ENCODE measurements at regions not wholly inside any gene's neighbourhood (a gene's known extent, or its start where the extent isn't known, plus 50 kb on each side); places are given as distances from the start of the nearest gene placed in this dataset.

GRCh38 chrX:127177966-127178365 is 358.4 kb downstream of the PRR32 start:
- Histone ChIP-seq H3K4me3 (ENCODE audit: low read depth in 1 of 3, low read length in 3 of 3) (no peak overlapping the region), H3K4me1 (ENCODE audit: control insufficient read depth in 4 of 4, insufficient read depth in 4 of 4, low read length in 3 of 4) (no peaks in the 10 kb centered on the region), H3K27ac (ENCODE audit: low read depth in 1 of 2, low read length in 2 of 2) (no peak overlapping the region), H3K27me3 (ENCODE audit: control insufficient read depth in 4 of 4, insufficient read depth in 4 of 4, low read length in 3 of 4) (no peaks in the 10 kb centered on the region), H3K36me3 (ENCODE audit: control insufficient read depth in 4 of 4, insufficient read depth in 3 of 4, low read depth in 1 of 4, low read length in 3 of 4) (no peaks in the 10 kb centered on the region), H3K9ac (ENCODE audit: low read depth in 1 of 2, low read length in 2 of 2) (no peak overlapping the region), H3K9me3 (ENCODE audit: control insufficient read depth in 4 of 4, low read length in 3 of 4) (no peaks in the 10 kb centered on the region)
- TF ChIP-seq HNF4A (conservative IDR thresholded peaks at IDR 0.05) (no peak), RXRA (IDR thresholded peaks at IDR 0.05) (no peak), GABPA (IDR thresholded peaks at IDR 0.05 in 1 of 2, conservative IDR thresholded peaks at IDR 0.05 in 1 of 2) (no peak), FOXA1 (IDR thresholded peaks at IDR 0.05) (no peak), HNF4G (IDR thresholded peaks at IDR 0.05) (no peak), RAD21 (IDR thresholded peaks at IDR 0.05) (no peak), MAX (IDR thresholded peaks at IDR 0.05) (no peak), TAF1 (conservative IDR thresholded peaks at IDR 0.05) (no peak), JUND (IDR thresholded peaks at IDR 0.05) (no peak), NR2F2 (IDR thresholded peaks at IDR 0.05) (no peak), FOXA2 (IDR thresholded peaks at IDR 0.05) (no peak), EGR1 (IDR thresholded peaks at IDR 0.05; ENCODE audit: low read depth in 2 of 2) (no peak), ATF3 (IDR thresholded peaks at IDR 0.05) (no peak), SP1 (IDR thresholded peaks at IDR 0.05) (no peak), YY1 (IDR thresholded peaks at IDR 0.05) (no peak)
- TF ChIP-seq, protein P1, sequence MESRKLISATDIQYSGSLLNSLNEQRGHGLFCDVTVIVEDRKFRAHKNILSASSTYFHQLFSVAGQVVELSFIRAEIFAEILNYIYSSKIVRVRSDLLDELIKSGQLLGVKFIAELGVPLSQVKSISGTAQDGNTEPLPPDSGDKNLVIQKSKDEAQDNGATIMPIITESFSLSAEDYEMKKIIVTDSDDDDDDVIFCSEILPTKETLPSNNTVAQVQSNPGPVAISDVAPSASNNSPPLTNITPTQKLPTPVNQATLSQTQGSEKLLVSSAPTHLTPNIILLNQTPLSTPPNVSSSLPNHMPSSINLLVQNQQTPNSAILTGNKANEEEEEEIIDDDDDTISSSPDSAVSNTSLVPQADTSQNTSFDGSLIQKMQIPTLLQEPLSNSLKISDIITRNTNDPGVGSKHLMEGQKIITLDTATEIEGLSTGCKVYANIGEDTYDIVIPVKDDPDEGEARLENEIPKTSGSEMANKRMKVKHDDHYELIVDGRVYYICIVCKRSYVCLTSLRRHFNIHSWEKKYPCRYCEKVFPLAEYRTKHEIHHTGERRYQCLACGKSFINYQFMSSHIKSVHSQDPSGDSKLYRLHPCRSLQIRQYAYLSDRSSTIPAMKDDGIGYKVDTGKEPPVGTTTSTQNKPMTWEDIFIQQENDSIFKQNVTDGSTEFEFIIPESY (IDR thresholded peaks at IDR 0.05), result no peak
- TF ChIP-seq, protein P2, sequence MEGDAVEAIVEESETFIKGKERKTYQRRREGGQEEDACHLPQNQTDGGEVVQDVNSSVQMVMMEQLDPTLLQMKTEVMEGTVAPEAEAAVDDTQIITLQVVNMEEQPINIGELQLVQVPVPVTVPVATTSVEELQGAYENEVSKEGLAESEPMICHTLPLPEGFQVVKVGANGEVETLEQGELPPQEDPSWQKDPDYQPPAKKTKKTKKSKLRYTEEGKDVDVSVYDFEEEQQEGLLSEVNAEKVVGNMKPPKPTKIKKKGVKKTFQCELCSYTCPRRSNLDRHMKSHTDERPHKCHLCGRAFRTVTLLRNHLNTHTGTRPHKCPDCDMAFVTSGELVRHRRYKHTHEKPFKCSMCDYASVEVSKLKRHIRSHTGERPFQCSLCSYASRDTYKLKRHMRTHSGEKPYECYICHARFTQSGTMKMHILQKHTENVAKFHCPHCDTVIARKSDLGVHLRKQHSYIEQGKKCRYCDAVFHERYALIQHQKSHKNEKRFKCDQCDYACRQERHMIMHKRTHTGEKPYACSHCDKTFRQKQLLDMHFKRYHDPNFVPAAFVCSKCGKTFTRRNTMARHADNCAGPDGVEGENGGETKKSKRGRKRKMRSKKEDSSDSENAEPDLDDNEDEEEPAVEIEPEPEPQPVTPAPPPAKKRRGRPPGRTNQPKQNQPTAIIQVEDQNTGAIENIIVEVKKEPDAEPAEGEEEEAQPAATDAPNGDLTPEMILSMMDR (IDR thresholded peaks at IDR 0.05; ENCODE audit: low read depth, low read length, missing input control), result no peak
- TF ChIP-seq, protein P3, sequence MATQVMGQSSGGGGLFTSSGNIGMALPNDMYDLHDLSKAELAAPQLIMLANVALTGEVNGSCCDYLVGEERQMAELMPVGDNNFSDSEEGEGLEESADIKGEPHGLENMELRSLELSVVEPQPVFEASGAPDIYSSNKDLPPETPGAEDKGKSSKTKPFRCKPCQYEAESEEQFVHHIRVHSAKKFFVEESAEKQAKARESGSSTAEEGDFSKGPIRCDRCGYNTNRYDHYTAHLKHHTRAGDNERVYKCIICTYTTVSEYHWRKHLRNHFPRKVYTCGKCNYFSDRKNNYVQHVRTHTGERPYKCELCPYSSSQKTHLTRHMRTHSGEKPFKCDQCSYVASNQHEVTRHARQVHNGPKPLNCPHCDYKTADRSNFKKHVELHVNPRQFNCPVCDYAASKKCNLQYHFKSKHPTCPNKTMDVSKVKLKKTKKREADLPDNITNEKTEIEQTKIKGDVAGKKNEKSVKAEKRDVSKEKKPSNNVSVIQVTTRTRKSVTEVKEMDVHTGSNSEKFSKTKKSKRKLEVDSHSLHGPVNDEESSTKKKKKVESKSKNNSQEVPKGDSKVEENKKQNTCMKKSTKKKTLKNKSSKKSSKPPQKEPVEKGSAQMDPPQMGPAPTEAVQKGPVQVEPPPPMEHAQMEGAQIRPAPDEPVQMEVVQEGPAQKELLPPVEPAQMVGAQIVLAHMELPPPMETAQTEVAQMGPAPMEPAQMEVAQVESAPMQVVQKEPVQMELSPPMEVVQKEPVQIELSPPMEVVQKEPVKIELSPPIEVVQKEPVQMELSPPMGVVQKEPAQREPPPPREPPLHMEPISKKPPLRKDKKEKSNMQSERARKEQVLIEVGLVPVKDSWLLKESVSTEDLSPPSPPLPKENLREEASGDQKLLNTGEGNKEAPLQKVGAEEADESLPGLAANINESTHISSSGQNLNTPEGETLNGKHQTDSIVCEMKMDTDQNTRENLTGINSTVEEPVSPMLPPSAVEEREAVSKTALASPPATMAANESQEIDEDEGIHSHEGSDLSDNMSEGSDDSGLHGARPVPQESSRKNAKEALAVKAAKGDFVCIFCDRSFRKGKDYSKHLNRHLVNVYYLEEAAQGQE (IDR thresholded peaks at IDR 0.05), result no peak
- DNase-seq (ENCODE audit: low spot score), result no peak
- 81% methylated on average over 3 of the region's 3 CpGs for WGBS
